Vagina (tissue), 2 donors: ENCODE measurements at regions not wholly inside any gene's neighbourhood (a gene's known extent, or its start where the extent isn't known, plus 50 kb on each side); places are given as distances from the start of the nearest gene placed in this dataset.
"Not testable (repeated sequence)": the region's sequence is repeated elsewhere in the genome, so short reads cannot be mapped to it uniquely, and the experiment has no call there.

Source experiments
- DNase-seq, 2 donors: peaks; one replicate each; pipeline ENCODE4 v3.0.0-alpha.2; 2017; ENCODE audit errors: extremely low spot score in 2 of 2
- H3K27ac ChIP-seq: fragments of 200-600 bp; sonication (generic); one replicate; pipeline ENCODE4 v1.5.1; 2019
- H3K27me3 ChIP-seq: fragments of 200-600 bp; sonication (generic); one replicate; pipeline ENCODE4 v1.5.1; 2019
- H3K36me3 ChIP-seq, 2 donors: fragments of 200-600 bp; sonication (generic); one replicate each; pipeline ENCODE4 v1.5.1; 2017 to 2019
- H3K4me1 ChIP-seq: fragments of 200-600 bp; sonication (generic); one replicate; pipeline ENCODE4 v1.5.1; 2019
- H3K4me3 ChIP-seq, 2 donors: fragments of 200-600 bp; sonication (generic); 1 replicate in 1 of 2; 2 replicates in 1 of 2; pipeline ENCODE4 v1.5.1; 2016 to 2019
- H3K9me3 ChIP-seq: fragments of 200-600 bp; sonication (generic); one replicate; pipeline ENCODE4 v1.5.1; 2019
- POLR2A ChIP-seq, 2 donors: fragments of 450-650 bp; IDR thresholded peaks; one replicate each; pipeline ENCODE4 v1.6.1; 2017; ENCODE audit warnings: antibody characterized with exemption in 2 of 2, mild to moderate bottlenecking in 2 of 2, moderate library complexity in 2 of 2
- POLR2AphosphoS5 ChIP-seq, 2 donors: sonication (generic); formaldehyde crosslinking; IDR thresholded peaks; one replicate each; pipeline ENCODE4 v1.9.0; 2017; ENCODE audit warnings: antibody characterized with exemption in 2 of 2, mild to moderate bottlenecking in 2 of 2, low read depth in 1 of 2; ENCODE audit not compliant: insufficient read depth in 1 of 2
- intact Hi-C: fragments of 100-400 bp; cut with DNase I; formaldehyde crosslinking; loops from one replicate; pipeline ENCODE4 v1.15.1; 2023
- TF ChIP-seq, protein P1 (sequence below), 3 experiments: fragments of 450-650 bp in 2 of 3; fragments of 200-600 bp in 1 of 3; sonication (generic) in 1 of 3; IDR thresholded peaks; one replicate each; pipeline ENCODE4 v1.5.1; 2017 to 2019; ENCODE audit warnings: antibody characterized with exemption in 3 of 3, mild to moderate bottlenecking in 2 of 3, moderate library complexity in 2 of 3

GRCh38 chr2:208673631-208674030 lies 267.0 kb downstream of the PTH2R start:
- Histone ChIP-seq H3K36me3 (no peaks in the 10 kb centered on the region), H3K27ac (no peak overlapping the region), H3K4me3 (no peak overlapping the region), H3K27me3 (no peaks in the 10 kb centered on the region), H3K4me1 (no peaks in the 10 kb centered on the region), H3K9me3 (no peaks in the 10 kb centered on the region)
- intact Hi-C loops = no loop called here
- no peak for DNase-seq
- TF ChIP-seq POLR2AphosphoS5 (IDR thresholded peaks at IDR 0.05; ENCODE audit: insufficient read depth in 1 of 2, low read depth in 1 of 2) (no peak), POLR2A (IDR thresholded peaks at IDR 0.05) (no peak)
- TF ChIP-seq, protein P1, sequence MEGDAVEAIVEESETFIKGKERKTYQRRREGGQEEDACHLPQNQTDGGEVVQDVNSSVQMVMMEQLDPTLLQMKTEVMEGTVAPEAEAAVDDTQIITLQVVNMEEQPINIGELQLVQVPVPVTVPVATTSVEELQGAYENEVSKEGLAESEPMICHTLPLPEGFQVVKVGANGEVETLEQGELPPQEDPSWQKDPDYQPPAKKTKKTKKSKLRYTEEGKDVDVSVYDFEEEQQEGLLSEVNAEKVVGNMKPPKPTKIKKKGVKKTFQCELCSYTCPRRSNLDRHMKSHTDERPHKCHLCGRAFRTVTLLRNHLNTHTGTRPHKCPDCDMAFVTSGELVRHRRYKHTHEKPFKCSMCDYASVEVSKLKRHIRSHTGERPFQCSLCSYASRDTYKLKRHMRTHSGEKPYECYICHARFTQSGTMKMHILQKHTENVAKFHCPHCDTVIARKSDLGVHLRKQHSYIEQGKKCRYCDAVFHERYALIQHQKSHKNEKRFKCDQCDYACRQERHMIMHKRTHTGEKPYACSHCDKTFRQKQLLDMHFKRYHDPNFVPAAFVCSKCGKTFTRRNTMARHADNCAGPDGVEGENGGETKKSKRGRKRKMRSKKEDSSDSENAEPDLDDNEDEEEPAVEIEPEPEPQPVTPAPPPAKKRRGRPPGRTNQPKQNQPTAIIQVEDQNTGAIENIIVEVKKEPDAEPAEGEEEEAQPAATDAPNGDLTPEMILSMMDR (IDR thresholded peaks at IDR 0.05) = no peak

- TF ChIP-seq, protein P1 (IDR thresholded peaks at IDR 0.05) = no peak
- intact Hi-C loops = no loop called here
- no peaks in the 10 kb centered on the region for H3K4me1 ChIP-seq
These were observed 268.3 kb downstream of the PTH2R start for GRCh38 chr2:208674919-208675318.

GRCh38 chr2:208685929-208686328 lies 279.3 kb downstream of the PTH2R start:
- H3K36me3 ChIP-seq, intact Hi-C loops: not testable (repeated sequence)

More at GRCh38 chr2:208674919-208675318, 268.3 kb downstream of the PTH2R start:
- no peak for DNase-seq
- H3K36me3 ChIP-seq = no peaks in the 10 kb centered on the region
- H3K27me3 ChIP-seq = no peaks in the 10 kb centered on the region
- no peak overlapping the region for H3K4me3 ChIP-seq
- H3K27ac ChIP-seq = no peak overlapping the region
- H3K9me3 ChIP-seq = no peaks in the 10 kb centered on the region

GRCh38 chr2:208686665-208687064 lies 280.1 kb downstream of the PTH2R start:
- no peak overlapping the region for H3K4me3 ChIP-seq
- H3K36me3 ChIP-seq = no peaks in the 10 kb centered on the region
- intact Hi-C loops = no loop called here
- H3K9me3 ChIP-seq = no peaks in the 10 kb centered on the region
- H3K4me1 ChIP-seq = no peaks in the 10 kb centered on the region
- no peak overlapping the region for H3K27ac ChIP-seq
- TF ChIP-seq, protein P1 (IDR thresholded peaks at IDR 0.05) = no peak
- no peak for TF ChIP-seq POLR2A (IDR thresholded peaks at IDR 0.05)
- no peak for TF ChIP-seq POLR2AphosphoS5 (IDR thresholded peaks at IDR 0.05; ENCODE audit: insufficient read depth in 1 of 2, low read depth in 1 of 2)
- H3K27me3 ChIP-seq = no peaks in the 10 kb centered on the region
- no peak for DNase-seq

More at GRCh38 chr2:208685929-208686328, 279.3 kb downstream of the PTH2R start:
- H3K27ac ChIP-seq, DNase-seq, H3K27me3 ChIP-seq, H3K9me3 ChIP-seq, H3K4me3 ChIP-seq, H3K4me1 ChIP-seq: not testable (repeated sequence)

GRCh38 chr2:208687720-208688119 lies 281.1 kb downstream of the PTH2R start:
- H3K27ac ChIP-seq, H3K4me1 ChIP-seq, H3K36me3 ChIP-seq, H3K9me3 ChIP-seq, H3K4me3 ChIP-seq, H3K27me3 ChIP-seq, intact Hi-C loops, DNase-seq: not testable (repeated sequence)

DNA sequence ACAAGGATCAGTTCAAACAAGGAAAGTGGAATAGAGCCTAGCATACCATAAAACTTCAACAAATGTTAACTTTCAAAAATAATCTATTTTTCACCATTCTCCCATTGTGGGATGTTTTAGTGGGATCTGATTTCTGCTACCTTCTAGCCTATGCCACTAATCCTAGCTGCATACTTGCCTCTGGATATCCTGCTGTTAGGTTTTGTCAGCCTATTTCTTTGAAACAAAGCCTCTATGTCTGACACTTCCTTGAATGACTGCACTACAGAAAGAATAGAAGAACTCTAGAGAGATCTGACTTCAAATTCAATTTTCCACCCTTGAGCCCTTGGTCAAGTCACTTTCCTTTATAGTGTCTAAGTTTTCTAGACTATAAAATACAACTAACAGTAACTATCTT lies 291.5 kb downstream of the PTH2R start:
- no peak overlapping the region for H3K4me3 ChIP-seq
- intact Hi-C loops = no loop called here
- H3K27me3 ChIP-seq = no peaks in the 10 kb centered on the region
- no peak for DNase-seq
- H3K27ac ChIP-seq = no peak overlapping the region
- H3K9me3 ChIP-seq = no peaks in the 10 kb centered on the region
- no peaks in the 10 kb centered on the region for H3K36me3 ChIP-seq
- H3K4me1 ChIP-seq = no peaks in the 10 kb centered on the region
- TF ChIP-seq POLR2A (IDR thresholded peaks at IDR 0.05) (no peak), POLR2AphosphoS5 (IDR thresholded peaks at IDR 0.05; ENCODE audit: insufficient read depth in 1 of 2, low read depth in 1 of 2) (no peak)
- TF ChIP-seq, protein P1 (IDR thresholded peaks at IDR 0.05) = no peak
